HG03442 (cell line): ENCODE measurements at regions not wholly inside any gene's neighbourhood (a gene's known extent, or its start where the extent isn't known, plus 50 kb on each side); places are given as distances from the start of the nearest gene placed in this dataset.

Experiments used
- ATAC-seq: cut with Tn5 transposase; IDR thresholded peaks from one replicate; pipeline ENCODE4 v1.9.1; 2021; ENCODE audit warnings: mild to moderate bottlenecking, moderate library complexity; ENCODE audit not compliant: unreplicated experiment

DNA sequence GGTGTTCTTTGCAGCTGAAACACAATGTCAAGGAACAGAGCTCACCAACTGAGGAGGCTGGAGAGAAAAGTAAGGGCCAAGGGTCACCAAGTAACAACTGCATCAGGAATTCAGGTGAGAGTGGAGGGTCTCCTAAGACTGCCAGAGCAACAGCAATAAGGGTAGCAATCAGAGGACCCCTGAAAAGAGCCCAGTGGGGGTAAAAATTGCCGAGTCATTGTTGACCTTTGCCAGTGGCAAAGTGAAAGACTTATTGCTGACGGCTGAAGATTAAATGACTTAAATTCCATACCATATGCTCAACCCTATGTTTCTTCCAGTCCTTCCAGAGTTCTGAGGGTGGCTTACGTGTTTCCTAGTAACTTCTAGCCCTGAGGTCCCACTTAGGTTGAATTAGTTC lies 51.9 kb upstream of the ARHGAP42 start:
- no peak for ATAC-seq

GRCh38 chr11:100636536-100636935 lies 50.6 kb upstream of the ARHGAP42 start:
- ATAC-seq, result no peak
